GM21367 (cell line): ENCODE measurements at regions not wholly inside any gene's neighbourhood (a gene's known extent, or its start where the extent isn't known, plus 50 kb on each side); places are given as distances from the start of the nearest gene placed in this dataset.

Experiments
- ATAC-seq: cut with Tn5 transposase; IDR thresholded peaks from one replicate; pipeline ENCODE4 v1.9.1; 2021; ENCODE audit not compliant: unreplicated experiment

- no peak for ATAC-seq
These were observed 265.4 kb upstream of the B3GAT1 start for GRCh38 chr11:134677397-134677822.

- no peak for ATAC-seq
These were observed 264.7 kb upstream of the B3GAT1 start for GRCh38 chr11:134676516-134677287.

GRCh38 chr11:134675983-134676382, 263.9 kb upstream of the B3GAT1 start:
- ATAC-seq, result no peak

- no peak for ATAC-seq
These were observed 262.9 kb upstream of the B3GAT1 start for GRCh38 chr11:134674974-134675373.

- ATAC-seq, result no peak
These were observed 258.9 kb upstream of the B3GAT1 start for GRCh38 chr11:134670961-134671370.

GRCh38 chr11:134670247-134670782, 258.3 kb upstream of the B3GAT1 start:
- ATAC-seq, result no peak

GRCh38 chr11:134669796-134670195, 257.8 kb upstream of the B3GAT1 start:
- no peak for ATAC-seq

- no peak for ATAC-seq
These were observed 256.8 kb upstream of the B3GAT1 start for GRCh38 chr11:134668796-134669195.

- no peak for ATAC-seq
These were observed 256.0 kb upstream of the B3GAT1 start for GRCh38 chr11:134668076-134668475.

- no peak for ATAC-seq
These were observed 255.5 kb upstream of the B3GAT1 start for GRCh38 chr11:134667505-134667904.

- no peak for ATAC-seq
These were observed 255.1 kb upstream of the B3GAT1 start for GRCh38 chr11:134667175-134667500.

GRCh38 chr11:134666273-134667174, 254.5 kb upstream of the B3GAT1 start:
- no peak for ATAC-seq

GRCh38 chr11:134665571-134666270, 253.7 kb upstream of the B3GAT1 start:
- no peak for ATAC-seq

GRCh38 chr11:134665188-134665535, 253.1 kb upstream of the B3GAT1 start:
- ATAC-seq, result no peak

- no peak for ATAC-seq
These were observed 252.6 kb upstream of the B3GAT1 start for GRCh38 chr11:134664447-134665187.

GRCh38 chr11:134663506-134664313, 251.7 kb upstream of the B3GAT1 start:
- no peak for ATAC-seq

- ATAC-seq, result no peak
These were observed 250.8 kb upstream of the B3GAT1 start for GRCh38 chr11:134662629-134663360.

GRCh38 chr11:134661660-134662059, 249.6 kb upstream of the B3GAT1 start:
- ATAC-seq, result no peak

GRCh38 chr11:134660416-134660815, 248.4 kb upstream of the B3GAT1 start:
- no peak for ATAC-seq
